Osteocyte (in vitro differentiated cells): ENCODE measurements at regions not wholly inside any gene's neighbourhood (a gene's known extent, or its start where the extent isn't known, plus 50 kb on each side); places are given as distances from the start of the nearest gene placed in this dataset.

Source experiments
- DNase-seq: peaks from one replicate; pipeline ENCODE4 v3.0.0; 2021; ENCODE audit warnings: mixed read lengths; ENCODE audit not compliant: unreplicated experiment; ENCODE audit errors: extremely low spot score
- H3K27ac Mint-ChIP-seq: one replicate; pipeline ENCODE4 v1.8.0; 2021; ENCODE audit warnings: mild to moderate bottlenecking, mixed read lengths; ENCODE audit not compliant: unreplicated experiment
- H3K27me3 Mint-ChIP-seq: one replicate; pipeline ENCODE4 v1.8.0; 2021; ENCODE audit warnings: mixed read lengths; ENCODE audit not compliant: unreplicated experiment
- H3K36me3 Mint-ChIP-seq: one replicate; pipeline ENCODE4 v1.8.0; 2021; ENCODE audit warnings: mixed read lengths; ENCODE audit not compliant: unreplicated experiment
- H3K4me1 Mint-ChIP-seq: one replicate; pipeline ENCODE4 v1.8.0; 2021; ENCODE audit warnings: mixed read lengths; ENCODE audit not compliant: unreplicated experiment
- H3K4me3 Mint-ChIP-seq: one replicate; pipeline ENCODE4 v1.8.0; 2021; ENCODE audit warnings: mild to moderate bottlenecking, moderate library complexity, mixed read lengths; ENCODE audit not compliant: unreplicated experiment
- H3K9me3 Mint-ChIP-seq: one replicate; pipeline ENCODE4 v1.8.0; 2021; ENCODE audit warnings: mixed read lengths; ENCODE audit not compliant: unreplicated experiment
- TF ChIP-seq, protein P1 (sequence below): fragments of 200-600 bp; sonication (generic); IDR thresholded peaks from 2 replicates; pipeline ENCODE4 v1.5.0; 2021; ENCODE audit warnings: antibody characterized with exemption, mild to moderate bottlenecking, moderate library complexity

DNA sequence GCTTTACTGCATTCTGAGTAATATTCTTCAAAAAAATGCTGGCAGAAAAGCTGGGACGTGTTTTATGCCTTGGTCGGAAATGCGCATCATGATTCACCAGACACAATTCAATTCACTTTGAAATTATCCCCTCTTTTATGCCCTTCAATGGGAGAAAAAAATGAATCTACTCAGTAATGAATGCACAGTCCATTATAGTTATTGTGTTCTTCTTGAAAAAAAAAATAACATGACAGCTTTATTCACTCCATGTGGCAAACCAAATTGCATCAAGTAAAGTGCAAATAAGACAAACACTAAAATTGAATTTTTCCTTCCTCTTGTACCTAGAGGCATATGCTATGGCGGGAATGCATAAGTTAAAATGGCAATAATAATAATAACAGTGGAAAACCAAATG is 159.4 kb upstream of the IFNG-AS1 start:
- TF ChIP-seq, protein P1, sequence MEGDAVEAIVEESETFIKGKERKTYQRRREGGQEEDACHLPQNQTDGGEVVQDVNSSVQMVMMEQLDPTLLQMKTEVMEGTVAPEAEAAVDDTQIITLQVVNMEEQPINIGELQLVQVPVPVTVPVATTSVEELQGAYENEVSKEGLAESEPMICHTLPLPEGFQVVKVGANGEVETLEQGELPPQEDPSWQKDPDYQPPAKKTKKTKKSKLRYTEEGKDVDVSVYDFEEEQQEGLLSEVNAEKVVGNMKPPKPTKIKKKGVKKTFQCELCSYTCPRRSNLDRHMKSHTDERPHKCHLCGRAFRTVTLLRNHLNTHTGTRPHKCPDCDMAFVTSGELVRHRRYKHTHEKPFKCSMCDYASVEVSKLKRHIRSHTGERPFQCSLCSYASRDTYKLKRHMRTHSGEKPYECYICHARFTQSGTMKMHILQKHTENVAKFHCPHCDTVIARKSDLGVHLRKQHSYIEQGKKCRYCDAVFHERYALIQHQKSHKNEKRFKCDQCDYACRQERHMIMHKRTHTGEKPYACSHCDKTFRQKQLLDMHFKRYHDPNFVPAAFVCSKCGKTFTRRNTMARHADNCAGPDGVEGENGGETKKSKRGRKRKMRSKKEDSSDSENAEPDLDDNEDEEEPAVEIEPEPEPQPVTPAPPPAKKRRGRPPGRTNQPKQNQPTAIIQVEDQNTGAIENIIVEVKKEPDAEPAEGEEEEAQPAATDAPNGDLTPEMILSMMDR = no peak
- no peak overlapping the region for H3K27ac Mint-ChIP-seq
- H3K9me3 Mint-ChIP-seq = no peaks in the 10 kb centered on the region
- peaks cover 24% of the 10 kb centered on the region for H3K4me1 Mint-ChIP-seq
- no peak for DNase-seq
- H3K27me3 Mint-ChIP-seq = no peaks in the 10 kb centered on the region
- no peaks in the 10 kb centered on the region for H3K36me3 Mint-ChIP-seq
- no peak overlapping the region for H3K4me3 Mint-ChIP-seq

GRCh38 chr12:67832155-67832554 is 157.1 kb upstream of the IFNG-AS1 start:
- Mint-ChIP-seq H3K27ac (no peak overlapping the region), H3K27me3 (no peaks in the 10 kb centered on the region), H3K36me3 (no peaks in the 10 kb centered on the region), H3K4me1 (peaks cover 19% of the 10 kb centered on the region), H3K9me3 (peaks cover 10% of the 10 kb centered on the region), H3K4me3 (no peak overlapping the region)
- no peak for DNase-seq
- TF ChIP-seq, protein P1 = no peak

DNA sequence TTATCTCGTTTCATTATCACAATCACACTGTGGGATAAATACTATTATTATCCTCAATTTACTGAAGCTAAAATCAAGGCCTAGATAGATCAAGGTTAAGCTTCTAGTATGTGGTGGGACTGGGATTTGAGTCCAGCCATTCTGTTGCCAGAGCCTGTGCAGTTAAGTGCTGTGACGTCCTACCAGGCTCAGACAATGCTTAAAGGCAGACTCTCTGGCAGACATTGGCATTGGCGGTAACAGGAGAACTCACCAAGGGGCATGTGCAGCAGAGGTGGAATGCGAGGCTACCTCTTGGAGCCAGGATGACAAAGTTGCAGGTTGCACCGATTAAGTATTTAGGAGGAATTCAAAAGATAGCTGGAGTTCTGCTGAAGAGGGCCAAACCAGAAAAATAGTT is 155.6 kb upstream of the IFNG-AS1 start:
- Mint-ChIP-seq H3K36me3 (no peaks in the 10 kb centered on the region), H3K27me3 (no peaks in the 10 kb centered on the region), H3K9me3 (peaks cover 21% of the 10 kb centered on the region), H3K4me3 (no peak overlapping the region), H3K4me1 (peaks cover 5% of the 10 kb centered on the region), H3K27ac (no peak overlapping the region)
- TF ChIP-seq, protein P1 = no peak
- no peak for DNase-seq

DNA sequence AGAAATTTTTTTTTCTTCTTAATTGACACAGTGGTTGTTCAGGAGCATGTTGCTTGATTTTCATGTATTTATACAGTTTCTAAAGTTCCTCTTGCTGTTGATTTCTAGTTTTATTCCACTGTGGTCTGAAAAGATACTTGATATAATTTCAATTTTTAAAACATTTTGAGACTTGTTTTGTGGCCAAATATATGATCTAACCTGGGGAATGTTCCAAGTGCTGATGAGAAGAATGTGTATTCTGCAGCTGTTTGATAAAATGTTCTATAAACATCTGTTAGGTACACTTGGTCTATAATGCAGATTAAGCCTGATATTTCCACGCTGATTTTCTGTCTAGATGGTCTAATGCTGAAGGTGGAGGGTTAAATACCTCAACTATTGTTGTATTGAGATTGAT is 151.4 kb upstream of the IFNG-AS1 start:
- TF ChIP-seq, protein P1 = no peak
- Mint-ChIP-seq H3K9me3 (peaks cover 31% of the 10 kb centered on the region), H3K4me3 (no peak overlapping the region), H3K27me3 (no peaks in the 10 kb centered on the region), H3K36me3 (peaks cover 5% of the 10 kb centered on the region), H3K4me1 (no peaks in the 10 kb centered on the region), H3K27ac (no peak overlapping the region)
- DNase-seq = no peak

DNA sequence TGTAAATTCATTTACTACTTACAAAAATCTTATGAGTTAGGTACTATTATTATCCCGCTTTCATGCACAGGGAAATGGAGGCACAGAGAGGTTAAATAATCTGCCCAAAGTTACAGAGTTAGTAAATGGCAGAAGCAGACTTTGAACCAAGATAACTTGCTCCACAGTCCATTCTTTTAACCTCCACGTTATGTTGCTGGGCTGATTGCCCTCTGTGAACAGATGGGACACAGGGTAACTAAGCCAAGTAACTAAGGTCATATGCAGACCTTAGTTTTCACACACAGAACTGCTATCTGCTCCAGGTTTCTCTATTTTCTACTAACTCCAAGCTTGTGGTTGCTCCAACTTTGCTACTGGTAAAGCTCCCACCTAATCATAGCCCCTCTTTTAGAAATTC is 147.1 kb upstream of the IFNG-AS1 start:
- Mint-ChIP-seq H3K36me3 (peaks cover 5% of the 10 kb centered on the region), H3K4me3 (no peak overlapping the region), H3K27me3 (no peaks in the 10 kb centered on the region), H3K9me3 (peaks cover 21% of the 10 kb centered on the region), H3K4me1 (no peaks in the 10 kb centered on the region), H3K27ac (no peak overlapping the region)
- DNase-seq = no peak
- TF ChIP-seq, protein P1 = no peak
